GM19324 (cell line): ENCODE measurements at regions not wholly inside any gene's neighbourhood (a gene's known extent, or its start where the extent isn't known, plus 50 kb on each side); places are given as distances from the start of the nearest gene placed in this dataset.

ENCODE experiments used
- ATAC-seq: cut with Tn5 transposase; IDR thresholded peaks from one replicate; pipeline ENCODE4 v1.9.1; 2021; ENCODE audit warnings: mild to moderate bottlenecking, moderate library complexity; ENCODE audit not compliant: unreplicated experiment, low FRiP score

GRCh38 chr12:126747530-126748149 is 1519.3 kb upstream of the TMEM132C start:
- no peak for ATAC-seq

- no peak for ATAC-seq
Measured at GRCh38 chr12:126752021-126752420, 1514.9 kb upstream of the TMEM132C start.

DNA sequence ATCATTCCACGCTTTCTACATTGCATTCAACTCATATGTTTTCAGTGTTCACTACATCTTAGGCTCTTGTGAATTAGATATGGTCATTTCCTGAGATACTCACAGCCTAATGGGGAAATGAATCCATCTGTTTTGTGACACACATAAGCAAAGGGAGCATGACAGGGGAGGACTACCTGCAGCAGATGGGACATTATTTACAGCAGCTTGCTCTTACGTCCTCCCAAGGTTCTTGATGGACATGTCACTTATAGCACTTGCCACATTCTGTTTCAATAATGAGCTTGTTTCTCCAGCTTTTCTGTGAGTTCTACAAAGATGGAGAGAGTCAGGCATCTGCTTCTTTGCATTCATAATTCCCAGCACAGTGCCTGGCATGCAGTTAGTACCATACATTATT is 1509.6 kb upstream of the TMEM132C start:
- no peak for ATAC-seq

DNA sequence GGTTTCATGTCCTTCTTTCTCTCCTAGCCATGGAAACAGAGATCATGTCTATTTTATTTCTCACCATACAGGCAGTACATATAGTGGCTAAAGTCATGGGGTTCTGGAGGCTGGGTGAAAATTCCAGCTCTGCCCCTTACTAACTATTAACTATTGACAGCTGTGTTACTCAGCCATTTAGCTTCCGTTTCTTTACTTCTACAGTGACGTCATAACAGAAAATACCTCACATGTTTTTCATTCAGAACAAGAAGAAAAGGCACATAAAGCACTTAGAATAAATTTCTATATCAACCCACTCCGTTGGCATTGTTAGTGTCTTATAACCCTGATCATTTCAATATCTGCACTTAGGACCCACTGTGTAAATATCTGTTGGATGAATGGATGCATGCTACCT is 1506.9 kb upstream of the TMEM132C start:
- ATAC-seq, result no peak

GRCh38 chr12:126761420-126761819 is 1505.5 kb upstream of the TMEM132C start:
- ATAC-seq, result no peak

GRCh38 chr12:126762150-126762549 is 1504.8 kb upstream of the TMEM132C start:
- ATAC-seq, result no peak

DNA sequence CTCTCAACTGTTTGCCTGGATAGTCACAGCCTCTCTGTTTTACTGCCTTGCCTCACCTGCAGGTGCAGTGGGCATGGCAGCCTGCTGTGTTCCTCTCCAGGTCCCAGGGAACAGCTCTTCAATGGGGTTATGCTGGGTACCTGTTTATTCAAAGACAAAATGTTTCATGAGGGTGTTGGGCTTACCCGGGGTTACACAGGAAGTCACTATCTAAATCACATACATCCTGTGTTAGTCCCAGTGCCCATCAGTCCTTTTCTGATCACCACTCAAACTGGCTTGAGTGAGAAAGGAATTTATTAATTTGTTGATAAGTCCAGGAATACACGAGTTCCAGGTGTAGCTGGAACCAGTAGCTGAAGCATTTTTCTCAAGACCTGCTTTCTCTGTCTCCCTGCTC is 1503.6 kb upstream of the TMEM132C start:
- no peak for ATAC-seq

DNA sequence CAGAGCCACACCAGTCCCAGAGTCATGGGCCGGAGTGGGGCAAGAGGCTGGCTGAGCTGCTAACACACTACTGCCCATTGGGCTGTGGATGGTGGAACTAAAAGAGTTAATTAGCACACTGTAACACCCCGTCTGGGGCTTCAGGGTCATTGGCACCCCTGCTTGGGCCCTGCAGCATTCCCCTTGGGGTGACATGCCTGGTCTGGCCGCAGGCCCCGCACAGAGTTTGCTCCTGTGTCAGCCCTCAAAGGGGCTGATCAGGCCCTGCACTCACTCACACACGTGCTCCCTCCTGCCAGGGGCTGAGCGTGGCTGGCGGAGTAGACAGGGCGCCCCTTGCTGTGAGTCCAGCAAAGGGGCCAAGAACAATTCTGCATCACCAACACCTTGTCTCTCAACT is 1499.6 kb upstream of the TMEM132C start:
- no peak for ATAC-seq

- no peak for ATAC-seq
Measured at GRCh38 chr12:126768517-126768916, 1498.5 kb upstream of the TMEM132C start.

GRCh38 chr12:126770188-126770587 is 1496.8 kb upstream of the TMEM132C start:
- no peak for ATAC-seq

- ATAC-seq, result peak; percentile 81
Measured at GRCh38 chr12:126772171-126772864, 1494.7 kb upstream of the TMEM132C start.

DNA sequence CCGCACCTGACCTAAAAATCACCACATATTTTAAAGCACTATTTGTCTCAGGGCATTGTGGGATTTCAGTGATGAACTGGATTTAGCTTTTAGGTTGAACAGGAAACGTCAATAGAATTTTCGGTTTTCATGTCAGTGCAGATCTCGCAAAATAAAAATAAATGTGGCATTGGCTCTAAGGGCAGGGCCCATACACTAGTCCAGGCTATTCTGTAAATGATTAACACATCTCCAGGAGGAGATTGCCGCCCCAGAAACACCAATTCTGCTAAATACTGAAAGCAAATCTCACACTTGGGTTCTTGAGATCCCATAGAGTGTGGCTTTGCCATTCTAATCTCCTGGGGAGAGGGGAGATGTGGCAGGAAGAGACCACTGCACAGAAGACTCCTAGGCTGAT is 1494.0 kb upstream of the TMEM132C start:
- no peak for ATAC-seq

- no peak for ATAC-seq
Measured at GRCh38 chr12:126773491-126773890, 1493.5 kb upstream of the TMEM132C start.

GRCh38 chr12:126776026-126776655 is 1490.8 kb upstream of the TMEM132C start:
- no peak for ATAC-seq

GRCh38 chr12:126780343-126780742 is 1486.6 kb upstream of the TMEM132C start:
- ATAC-seq, result no peak

GRCh38 chr12:126781593-126781992 is 1485.4 kb upstream of the TMEM132C start:
- ATAC-seq, result no peak

DNA sequence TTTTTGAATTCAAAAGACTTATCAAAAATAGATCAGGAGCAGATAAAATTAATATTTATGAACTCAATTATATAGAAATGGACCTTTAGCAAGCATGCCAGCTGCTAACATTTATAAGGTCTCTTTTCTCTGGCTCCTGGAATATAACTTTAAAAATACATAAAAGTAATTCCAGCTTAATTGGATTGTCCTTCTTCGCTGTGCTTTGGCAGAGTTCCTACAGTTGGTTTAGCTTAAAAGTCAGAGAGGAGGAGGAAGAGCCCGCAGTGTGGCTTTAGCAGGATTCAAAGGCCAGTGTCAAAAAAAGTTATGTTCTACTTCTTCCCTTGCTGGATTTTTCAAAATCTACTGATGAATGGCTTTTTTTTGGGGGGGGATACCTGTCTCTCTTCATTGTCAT is 1484.9 kb upstream of the TMEM132C start:
- no peak for ATAC-seq

GRCh38 chr12:126784328-126784921 is 1482.5 kb upstream of the TMEM132C start:
- ATAC-seq, result no peak

- ATAC-seq, result no peak
Measured at GRCh38 chr12:126789963-126790362, 1477.0 kb upstream of the TMEM132C start.

DNA sequence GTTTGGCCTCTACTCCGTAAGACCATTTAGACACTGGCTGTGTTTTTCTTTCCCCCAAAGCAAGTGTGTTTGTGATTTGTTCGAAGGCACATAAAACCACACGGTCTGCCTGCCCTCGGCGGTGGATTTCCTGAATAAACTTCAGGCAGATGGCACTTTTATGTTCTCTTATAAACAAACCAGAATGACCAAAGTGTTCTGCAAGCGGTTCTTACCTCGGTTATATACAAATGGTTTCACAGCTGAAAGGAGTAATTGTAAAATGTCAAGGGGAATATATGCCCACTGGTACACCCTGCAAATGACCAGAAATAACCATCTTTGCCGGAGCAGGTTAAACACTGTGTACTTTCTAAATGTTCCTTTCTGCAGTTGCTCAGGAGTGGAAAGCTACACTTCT is 1475.8 kb upstream of the TMEM132C start:
- ATAC-seq, result no peak

GRCh38 chr12:126792411-126792810 is 1474.6 kb upstream of the TMEM132C start:
- no peak for ATAC-seq

DNA sequence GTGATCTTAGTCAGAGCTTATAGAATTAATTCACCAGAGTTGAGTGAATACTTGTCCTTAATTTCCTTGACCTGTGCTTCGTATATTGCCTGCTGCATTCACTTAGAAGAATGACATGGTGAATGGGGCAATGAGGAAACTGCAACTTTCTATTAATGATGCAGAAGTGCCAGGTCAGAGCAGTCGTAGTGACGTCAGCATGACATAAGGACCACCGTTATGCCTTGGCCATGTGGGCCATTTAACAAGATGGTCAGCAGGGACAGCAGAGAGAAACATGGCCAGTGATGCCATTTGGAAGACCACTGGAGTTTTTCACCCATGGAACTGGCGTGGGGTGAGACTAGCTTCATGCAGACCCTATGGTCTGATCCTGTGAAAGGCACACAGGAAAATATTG is 1469.4 kb upstream of the TMEM132C start:
- no peak for ATAC-seq
